Muscle of back (tissue), 3 donors: ENCODE measurements at regions not wholly inside any gene's neighbourhood (a gene's known extent, or its start where the extent isn't known, plus 50 kb on each side); places are given as distances from the start of the nearest gene placed in this dataset.
A peak's percentile ranks its signal among the peaks of the same experiment; 100 is the strongest.
"Not testable (repeated sequence)": the region's sequence is repeated elsewhere in the genome, so short reads cannot be mapped to it uniquely, and the experiment has no call there.

Experiments
- DNase-seq, 3 donors: peaks; one replicate each; pipeline versions ENCODE4 v3.0.0 to v3.0.0-alpha.2; 2013

DNA sequence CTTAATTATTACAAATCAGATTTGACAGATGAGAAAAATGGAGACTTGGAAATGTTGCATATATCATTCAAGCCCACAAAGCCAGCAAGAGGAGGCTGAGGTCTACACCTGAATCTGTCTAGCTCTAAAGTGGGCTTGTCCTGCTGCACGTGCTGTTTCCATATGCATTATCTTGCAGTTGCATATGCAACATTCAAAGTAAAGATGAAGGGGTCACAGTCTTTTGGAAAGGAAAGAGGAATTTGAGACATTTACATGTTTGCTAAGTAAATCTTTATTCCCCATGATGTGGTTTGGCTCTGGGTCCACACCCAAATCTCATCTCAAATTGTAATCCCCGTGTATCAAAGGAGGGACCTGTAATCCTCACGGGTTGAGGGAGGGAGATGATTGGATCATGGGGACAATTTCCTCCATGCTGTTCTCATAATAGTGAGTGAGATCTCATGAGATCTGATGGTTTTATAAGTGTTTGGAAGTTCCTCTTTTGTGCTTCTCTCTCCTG lies 98.3 kb downstream of the BACH1 start:
- DNase-seq = no peak

DNA sequence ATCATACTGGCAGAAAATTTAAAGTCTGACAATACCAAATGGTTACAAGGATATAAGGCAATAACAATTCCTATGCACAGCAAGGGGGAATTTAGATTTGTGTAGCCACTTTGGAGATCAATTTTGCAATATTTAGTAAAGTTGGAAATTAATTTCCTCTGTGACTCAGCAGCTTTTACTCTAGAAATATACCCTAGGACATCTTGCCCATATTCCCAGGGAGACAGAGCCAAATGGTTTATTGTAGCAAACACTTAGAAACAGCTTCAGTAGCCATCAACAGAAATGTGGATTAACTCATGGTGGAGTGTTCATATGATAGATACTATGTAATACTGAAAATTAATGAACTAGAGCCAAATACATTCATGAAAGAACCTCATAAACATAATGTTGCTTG lies 104.6 kb downstream of the BACH1 start:
- no peak for DNase-seq

DNA sequence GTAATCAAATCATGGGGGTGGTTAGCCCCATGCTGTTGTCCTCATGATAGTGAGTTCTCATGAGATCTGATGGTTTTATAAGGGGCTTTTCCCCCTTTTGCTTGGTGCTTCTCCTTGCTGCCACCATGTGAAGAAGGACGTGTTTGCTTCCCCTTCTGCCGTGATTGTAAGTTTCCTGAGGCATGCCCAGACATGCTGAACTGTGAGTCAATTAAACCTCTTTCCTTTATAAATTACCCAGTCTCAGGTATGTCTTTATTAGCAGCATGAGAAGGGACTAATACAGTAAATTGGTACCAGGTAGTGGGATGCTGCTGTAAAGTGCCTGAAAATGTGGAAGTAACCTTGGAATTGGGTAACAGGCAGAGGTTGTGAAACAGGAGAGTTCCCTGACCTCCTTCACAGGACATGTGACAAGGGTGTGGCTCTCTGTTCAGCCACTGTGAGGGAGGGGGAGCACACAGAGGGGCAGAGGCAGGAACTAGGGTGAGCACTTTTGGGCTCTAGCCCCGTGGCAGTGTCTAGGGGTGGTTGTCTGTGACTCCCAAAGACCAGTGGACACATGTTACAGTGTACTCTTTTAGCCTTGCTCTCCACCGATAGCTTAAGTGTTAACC lies 105.3 kb downstream of the BACH1 start:
- DNase-seq = no peak

DNA sequence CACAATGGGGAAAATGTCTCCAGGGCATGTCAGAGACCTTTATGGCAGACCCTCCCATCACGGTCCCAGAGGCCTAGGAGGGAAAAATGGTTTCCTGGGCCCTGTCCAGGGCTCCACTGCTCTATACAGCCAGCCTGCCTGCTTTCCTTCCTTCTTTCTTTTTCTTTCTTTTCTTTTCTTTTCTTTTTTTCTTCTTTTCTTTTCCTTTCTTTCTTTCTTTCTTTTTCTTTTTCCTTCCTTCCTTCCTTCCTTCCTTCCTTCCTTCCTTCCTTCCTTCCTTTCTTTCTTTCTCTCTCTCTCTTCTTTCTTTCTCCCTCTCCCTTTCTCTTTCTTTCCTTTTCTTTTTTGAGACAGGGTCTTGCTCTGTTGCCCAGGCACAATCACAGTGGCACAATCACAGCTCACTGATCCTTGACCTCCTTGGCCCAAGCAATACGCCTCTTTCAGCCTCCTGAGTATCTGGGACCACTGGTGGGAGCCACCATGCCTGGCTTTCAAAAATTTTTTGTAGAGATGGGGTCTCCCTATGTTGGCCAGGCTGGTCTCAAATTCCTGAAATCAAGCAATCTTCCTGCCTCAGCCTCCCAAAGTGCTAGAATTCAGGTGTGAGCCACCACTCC lies 106.9 kb downstream of the BACH1 start:
- no peak for DNase-seq

DNA sequence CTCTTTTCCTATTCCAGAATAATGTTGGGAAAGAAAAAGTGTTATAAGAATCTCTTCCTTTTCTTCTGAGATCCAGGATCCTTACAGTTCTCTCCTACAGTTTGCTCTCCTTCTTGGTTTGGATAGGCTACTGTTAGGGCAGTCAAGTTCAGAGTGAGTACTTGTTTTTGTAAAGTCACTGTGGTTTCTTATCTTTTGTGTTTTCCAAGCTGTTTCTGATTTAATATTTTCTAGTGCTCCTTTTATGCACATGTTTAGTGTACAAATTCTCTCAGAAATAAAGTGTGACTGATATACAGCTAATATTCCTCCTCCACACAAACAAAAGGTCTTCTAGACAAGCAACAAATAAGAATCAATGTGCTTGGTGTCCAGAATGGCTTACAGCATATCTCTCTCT lies 107.7 kb downstream of the BACH1 start:
- no peak for DNase-seq

DNA sequence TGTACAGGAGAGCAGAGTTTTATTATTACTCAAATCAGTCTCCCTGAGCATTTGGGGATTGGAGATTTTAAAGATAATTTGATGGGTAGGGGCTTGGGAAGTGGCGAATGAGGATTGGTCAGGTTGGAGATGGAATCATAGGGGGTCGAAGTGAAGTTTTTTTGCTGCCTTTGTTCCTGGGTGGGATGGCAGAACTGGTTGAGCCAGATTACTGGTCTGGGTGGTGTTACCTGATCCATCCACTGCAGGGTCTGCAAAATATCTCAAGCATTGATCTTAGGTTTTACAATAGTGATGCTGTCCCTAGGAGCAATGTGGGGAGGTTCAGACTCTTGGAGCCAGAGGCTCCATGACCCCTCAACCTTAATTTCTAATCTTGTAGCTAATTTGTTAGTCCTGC lies 108.8 kb downstream of the BACH1 start:
- DNase-seq = no peak

DNA sequence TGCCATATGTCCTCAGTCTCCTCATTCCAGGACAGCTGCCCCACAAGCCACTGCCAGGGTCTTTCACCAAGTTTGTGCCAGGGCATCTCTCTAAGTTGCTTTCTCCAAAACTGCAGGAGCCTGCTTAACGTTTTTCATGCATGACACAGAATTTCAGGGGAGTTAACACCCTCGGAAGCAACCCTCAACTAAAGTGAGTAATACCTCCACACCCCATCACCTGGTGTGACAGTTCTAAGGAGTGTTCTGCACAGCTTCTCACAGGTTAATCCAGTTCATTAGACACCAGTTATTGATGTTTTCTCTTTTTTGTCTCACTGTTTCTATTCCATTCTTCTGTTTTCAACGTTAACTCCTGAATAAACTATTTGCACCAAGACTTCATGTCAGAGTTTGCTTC lies 115.0 kb downstream of the BACH1 start:
- no peak for DNase-seq

DNA sequence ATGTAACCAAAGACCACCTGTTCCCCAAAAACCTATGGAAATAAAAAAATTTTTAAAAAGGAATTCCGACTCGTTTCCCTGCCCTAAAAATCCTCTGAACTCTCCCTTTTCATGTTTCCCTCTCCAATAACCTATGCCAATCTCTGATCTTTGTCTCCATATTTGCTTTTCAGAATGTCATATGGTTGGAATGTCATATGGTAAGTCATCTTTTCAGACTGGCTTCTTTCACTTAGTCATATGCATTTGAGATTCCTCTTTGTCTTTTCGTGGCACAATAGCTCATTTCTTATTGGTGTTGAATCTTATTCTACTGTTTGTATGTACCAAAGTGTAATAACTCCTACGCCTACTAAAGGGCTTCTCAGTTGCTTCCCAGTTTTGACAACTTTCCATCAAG lies 117.5 kb downstream of the BACH1 start:
- no peak for DNase-seq

DNA sequence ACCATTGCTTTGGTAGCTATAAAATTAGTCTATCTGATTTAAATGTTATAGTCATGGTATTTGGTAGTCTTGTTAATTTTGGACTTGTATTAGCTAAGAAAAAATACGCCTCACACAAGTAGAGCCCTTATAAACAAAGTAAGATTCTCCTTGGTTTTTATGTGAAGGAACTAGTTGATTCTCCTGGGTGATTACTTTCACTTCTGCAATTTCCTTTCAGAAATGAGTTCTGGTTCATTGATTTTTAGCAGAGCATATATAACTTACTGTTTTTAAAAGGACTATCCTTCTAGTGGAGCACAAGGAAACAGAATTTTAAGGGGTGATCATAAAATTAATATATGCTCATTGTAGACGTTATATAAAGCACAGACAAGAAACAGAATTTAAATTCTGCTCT lies 120.1 kb downstream of the BACH1 start:
- no peak for DNase-seq

DNA sequence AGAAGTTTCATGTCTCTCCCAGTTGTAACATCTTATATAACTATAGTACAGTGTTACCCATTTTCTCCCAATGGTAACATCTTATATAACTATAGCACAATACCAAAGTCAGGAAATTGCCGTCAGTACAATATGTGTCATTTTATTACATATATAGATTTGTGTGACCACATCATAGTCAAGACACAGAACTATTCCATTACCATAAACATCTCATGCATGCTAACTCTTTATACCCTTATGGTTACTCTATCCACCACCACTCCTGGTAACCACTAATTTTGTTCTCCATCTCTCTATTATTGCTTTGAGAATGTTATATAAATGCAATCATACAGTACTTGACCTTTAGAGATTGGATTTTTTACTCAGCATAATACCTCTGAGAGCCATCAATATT lies 120.7 kb downstream of the BACH1 start:
- DNase-seq = no peak

DNA sequence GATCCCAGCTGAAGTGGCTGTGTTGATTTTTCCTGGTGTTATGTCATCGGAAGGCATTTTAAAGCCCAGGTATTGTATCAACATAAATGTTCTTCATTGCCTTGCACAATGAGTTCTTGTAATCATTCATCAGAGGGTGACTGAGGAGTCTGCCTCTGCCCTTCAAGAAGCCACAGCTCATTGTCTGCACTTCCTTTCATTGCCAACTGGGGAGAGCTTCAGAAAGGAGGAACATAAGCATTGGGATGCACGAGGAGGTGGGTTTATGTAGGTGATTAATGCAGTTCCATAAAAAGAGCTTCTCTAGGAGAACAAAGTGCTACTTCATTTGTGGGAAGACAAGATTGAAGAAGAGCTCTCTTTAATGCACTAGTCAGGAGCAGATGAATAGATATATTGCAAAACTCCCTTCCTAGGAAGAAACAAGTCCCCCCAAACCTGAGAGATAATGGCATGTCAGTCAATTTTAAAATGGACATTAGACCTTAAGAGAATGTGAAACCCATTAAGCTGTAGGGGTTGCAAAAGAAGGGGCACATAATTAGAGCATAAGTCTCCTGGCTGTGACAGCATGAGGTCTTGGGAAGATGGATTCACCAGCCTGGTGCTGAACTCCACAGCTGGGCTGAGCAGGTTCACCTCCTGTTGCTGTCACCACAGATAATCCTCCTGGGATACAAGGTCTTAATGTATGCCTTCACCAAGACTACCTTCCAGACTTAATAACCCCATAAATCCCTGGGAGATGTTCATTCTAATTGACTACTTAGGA lies 124.6 kb downstream of the BACH1 start:
- no peak for DNase-seq

DNA sequence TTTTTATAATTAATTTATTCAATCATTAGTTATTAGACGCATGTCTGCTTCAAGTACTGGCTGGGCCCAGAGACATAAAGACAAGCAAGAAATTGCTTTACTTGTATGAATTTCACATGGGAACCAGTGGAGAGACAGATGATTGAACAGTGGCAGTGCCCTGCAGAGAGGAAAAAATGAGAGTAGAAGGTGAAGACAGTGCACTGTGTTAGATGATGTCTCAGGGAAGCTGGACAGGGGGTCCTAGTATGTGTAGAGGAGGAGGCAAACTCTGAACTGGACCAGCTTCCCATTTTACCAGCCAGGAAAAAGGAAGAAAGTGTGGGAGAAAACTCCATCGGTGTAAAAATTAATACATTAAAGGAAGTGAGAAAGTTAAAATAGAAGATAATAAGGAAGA lies 126.0 kb downstream of the BACH1 start:
- DNase-seq = no peak

DNA sequence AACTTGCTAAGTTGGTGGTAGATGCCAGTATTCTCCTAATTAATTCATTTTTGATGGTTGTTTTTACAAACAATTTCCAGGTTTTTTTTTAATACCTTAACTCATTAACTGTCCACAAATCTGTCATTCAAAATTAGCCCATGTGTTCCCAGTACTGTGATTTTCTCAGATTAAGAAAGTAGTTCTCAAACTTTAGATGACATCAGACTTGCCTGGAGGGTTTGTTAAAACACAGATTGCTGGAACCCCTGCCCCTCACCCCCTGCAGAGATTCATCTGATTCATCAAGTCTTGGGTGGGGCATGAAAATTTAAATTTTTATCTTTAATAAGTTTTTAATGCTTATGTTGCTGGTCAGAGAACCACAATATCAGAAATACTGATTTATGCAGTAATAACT lies 130.5 kb downstream of the BACH1 start:
- DNase-seq = no peak

DNA sequence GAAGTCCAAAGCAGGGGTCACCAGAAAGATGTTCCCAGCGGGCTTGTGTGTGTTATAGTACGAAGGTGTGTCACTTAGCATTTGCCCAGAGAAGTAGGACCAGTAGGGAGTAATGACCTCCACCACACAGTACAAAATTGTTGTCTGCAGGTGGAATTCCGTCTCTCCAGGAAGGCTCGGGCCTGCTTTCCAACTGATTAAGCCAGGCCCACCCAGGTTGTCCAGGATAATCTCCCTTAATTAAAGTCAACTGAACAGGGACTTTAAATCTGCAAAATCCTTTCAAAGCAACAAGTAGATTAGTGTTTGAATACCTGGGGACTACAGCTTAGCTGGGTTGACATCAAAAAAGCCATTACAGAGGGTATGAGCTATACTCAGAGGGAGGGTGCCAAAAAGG lies 131.3 kb downstream of the BACH1 start:
- no peak for DNase-seq

DNA sequence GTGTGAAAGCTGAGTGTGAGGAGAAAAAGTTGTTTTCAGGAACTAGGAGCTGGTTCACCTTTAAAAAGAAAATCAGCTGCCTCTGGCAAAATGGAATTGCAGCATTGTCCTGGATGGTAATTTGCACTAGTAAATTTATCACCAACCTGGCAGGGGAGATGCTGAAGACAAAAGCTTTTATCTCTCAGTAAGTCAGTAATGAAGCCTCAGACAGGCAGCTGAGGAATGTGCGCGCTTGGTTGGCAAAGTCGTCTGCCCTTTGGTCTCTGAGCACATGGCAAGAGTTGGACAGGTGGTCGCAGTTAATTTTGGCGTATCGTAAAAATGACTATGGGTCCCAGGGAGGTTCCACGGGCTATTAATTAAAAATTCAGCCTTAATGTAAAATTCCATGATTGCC lies 131.9 kb downstream of the BACH1 start:
- no peak for DNase-seq

DNA sequence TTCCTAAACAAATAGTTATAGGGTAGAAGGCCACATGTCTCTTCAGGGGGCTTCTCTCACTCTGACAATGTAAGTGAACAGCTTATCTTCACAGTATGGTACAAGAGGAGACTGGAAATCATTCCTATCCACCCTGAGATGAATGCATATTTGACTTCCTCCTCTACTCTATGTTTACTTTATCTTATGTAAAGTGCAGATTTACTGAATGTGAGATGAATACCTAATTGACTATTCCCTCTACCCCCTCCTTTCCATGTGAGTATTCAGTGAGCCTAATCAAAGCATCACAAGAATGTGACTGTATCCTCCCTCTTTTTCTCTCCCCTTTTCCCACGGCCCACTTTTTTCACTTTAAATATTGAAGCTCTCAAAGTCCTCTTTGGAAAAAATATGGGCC lies 132.5 kb downstream of the BACH1 start:
- DNase-seq = no peak

DNA sequence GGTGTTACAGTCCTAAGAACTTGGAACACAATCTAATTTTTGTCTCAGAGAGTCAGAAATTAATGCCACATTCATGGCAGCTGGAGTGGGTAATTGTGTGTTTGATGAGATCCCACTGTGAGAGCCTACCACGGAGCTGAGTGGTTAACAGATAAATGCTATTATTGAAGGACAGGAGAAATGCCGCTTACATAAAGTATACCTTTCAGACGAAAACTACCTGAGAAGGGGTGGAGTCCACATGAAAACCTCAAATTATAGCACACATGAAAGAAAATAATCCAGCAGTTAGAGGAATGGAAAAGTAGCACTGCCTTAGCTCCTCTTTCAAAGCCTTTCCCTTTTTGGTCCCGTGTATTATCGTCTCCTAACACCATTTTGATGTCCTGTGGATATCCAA lies 133.0 kb downstream of the BACH1 start:
- DNase-seq = no peak

DNA sequence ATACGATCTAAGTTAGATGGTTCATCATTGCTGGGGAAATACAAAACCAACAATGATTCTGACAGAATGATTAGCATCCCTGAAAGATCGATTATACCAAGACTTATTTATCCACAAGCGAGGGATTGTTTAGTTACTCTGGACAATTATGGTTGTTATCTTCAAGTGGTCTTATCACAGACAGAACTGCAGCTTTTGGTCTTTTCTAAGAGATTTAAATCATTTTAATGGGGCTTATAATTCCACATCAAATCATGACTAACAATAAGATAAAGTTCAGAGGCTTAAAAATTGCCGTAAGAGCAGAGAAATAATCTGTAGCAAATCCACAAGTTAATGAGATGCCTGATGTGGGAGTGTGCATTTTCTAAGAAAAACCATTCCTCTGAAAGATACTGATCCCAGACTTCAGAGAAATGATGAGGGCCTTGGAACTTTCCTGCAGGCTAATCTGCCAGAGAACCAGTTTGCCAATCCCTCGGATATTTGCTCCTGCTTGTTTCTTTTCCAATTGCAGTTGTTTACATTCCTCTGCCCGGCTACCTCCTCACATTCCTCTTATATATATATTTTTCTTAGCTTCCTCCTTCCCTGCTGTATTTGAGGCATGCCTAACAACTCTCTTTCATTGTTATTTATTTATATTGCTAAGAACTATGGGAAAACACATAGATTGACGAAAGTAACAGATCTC lies 134.8 kb downstream of the BACH1 start:
- no peak for DNase-seq

DNA sequence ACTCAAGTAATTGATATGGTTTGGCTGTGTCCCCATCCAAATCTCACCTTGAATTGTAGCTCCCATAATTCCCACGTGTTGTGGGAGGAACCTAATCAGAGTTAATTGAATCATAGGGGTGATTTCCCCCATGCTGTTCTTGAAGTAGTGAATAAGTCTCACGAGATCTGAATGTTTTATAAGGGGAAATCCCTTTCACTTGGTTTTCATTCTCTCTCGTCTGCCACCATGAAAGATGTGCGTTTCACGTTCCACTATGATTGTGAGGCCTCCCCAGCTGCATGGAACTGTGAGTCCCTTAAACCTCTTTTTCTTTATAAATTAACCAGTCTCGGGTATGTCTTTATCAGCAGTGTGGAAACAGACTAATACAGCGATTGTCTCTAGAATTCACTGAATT lies 135.4 kb downstream of the BACH1 start:
- no peak for DNase-seq

DNA sequence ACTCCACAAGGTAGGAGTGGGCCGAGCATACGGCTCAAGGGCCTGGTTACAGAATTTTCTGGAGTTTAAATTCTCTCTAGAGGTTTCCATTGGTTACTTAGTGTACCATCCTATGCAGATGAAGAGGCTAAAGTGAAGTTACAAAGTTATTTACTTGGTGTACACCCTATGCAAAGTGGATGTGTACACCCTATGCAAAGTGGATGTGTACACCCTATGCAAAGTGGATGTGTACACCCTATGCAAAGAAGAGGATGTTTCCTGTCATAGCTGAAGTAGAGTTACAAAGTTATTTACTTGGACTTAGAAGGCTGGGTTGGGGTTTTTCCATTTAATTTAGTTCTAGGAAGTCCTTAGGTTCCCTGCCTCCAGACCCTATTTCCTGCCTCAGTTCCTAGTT lies 136.3 kb downstream of the BACH1 start:
- DNase-seq = not testable (repeated sequence)

DNA sequence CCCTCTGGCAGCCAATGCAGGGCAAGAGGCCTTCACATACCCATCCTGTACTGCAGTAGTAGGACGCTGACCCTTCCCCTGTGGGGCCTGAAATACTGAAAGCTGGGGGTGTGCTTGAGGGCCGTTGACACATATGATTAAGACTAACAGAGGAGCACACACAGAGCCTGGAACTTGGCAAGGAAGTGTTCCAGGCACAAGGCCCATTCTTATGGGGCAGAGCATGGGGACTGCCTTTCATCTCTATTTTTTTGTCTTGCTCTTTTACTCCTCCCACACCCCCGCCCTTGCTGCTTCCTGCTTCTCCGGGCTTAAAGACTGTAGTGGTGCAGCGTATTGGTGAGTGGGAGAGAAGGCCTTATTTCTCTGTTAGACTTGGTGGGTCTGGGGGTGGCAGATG lies 137.4 kb downstream of the BACH1 start:
- DNase-seq = peak in 1 of 3 donors; percentile 50

DNA sequence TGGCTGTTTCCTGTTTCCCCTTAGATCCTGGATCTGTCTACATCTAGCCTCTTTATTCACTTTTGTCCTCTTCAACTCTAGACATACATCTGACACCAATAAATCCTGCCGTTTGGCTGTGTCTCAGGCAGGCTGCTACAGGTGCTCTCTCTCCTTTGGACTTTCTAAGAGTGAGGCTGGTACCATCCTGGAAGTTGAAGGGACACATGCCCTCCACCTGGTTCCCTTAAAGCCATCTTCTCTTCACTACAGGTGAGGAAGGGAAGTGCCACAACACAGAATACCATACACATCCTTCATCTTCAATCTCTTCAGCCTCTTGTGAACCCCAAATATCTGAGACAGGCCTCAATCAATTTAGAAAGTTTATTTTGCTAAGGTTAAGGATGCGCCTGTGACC lies 137.9 kb downstream of the BACH1 start:
- no peak for DNase-seq

DNA sequence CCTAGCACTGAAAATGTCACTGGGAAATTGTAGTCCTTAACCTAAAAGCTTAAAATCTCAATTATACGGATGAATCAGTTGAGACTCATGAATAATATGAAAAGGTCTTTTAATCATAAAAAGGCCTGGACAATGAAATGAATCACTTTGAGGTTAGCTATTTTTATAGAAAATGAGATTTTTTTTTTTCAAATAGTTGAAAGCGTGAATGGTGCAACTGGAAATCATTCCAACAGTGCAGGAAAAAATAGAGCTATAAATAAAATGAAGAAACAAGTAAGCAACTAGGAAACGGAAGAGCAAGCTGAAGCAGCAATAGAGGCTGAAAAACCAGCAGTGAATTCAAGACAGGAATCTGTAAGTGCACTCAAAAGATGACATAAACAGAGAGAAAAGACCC lies 142.9 kb downstream of the BACH1 start:
- no peak for DNase-seq
